Omental fat pad (tissue), 3 donors: ENCODE measurements at regions not wholly inside any gene's neighbourhood (a gene's known extent, or its start where the extent isn't known, plus 50 kb on each side); places are given as distances from the start of the nearest gene placed in this dataset. TPM values are rescaled to one million over a fixed set of nuclear protein-coding genes. Genes with fewer than 3 reads are reported as not detected.

Source experiments
- ATAC-seq: fragments of 150-250 bp; one replicate; pipeline ENCODE4 v1.9.1; 2016; ENCODE audit warnings: mild to moderate bottlenecking, moderate library complexity; ENCODE audit not compliant: low FRiP score
- DNase-seq: peaks from one replicate; pipeline ENCODE4 v3.0.0-alpha.2; 2019; ENCODE audit warnings: low spot score
- small RNA-seq: library from RNA; depleted of rRNA; stranded (forward); fragments of <200 nt; gene quantifications from one replicate; pipeline ENCODE3, GENCODE V24; 2016
- TF ChIP-seq, protein P1 (sequence below), 3 donors: fragments of 450-650 bp; IDR thresholded peaks; one replicate each; pipeline ENCODE4 v1.5.1; 2016 to 2017; ENCODE audit warnings: antibody characterized with exemption in 3 of 3, mild to moderate bottlenecking in 3 of 3, moderate library complexity in 2 of 3

DNA sequence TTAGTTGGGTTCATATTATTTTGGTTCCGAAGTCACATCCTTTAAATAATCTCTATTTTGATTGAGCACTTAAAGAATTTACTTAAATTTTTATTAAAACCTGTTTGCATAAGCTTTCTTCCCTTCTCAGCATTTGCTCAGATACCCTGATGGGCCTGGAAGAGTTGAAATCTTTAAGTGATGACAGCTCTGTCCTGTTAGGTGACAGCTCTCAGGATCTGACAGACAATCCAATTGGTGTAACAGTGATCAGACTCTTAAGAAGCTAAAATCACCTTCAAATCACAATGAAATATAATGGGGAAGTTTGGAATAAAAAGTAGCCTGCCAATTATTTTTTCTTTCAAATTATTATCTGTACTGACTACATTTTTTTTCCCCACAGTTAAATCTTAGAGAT is 284.4 kb downstream of the LMO7 start:
- TF ChIP-seq, protein P1, sequence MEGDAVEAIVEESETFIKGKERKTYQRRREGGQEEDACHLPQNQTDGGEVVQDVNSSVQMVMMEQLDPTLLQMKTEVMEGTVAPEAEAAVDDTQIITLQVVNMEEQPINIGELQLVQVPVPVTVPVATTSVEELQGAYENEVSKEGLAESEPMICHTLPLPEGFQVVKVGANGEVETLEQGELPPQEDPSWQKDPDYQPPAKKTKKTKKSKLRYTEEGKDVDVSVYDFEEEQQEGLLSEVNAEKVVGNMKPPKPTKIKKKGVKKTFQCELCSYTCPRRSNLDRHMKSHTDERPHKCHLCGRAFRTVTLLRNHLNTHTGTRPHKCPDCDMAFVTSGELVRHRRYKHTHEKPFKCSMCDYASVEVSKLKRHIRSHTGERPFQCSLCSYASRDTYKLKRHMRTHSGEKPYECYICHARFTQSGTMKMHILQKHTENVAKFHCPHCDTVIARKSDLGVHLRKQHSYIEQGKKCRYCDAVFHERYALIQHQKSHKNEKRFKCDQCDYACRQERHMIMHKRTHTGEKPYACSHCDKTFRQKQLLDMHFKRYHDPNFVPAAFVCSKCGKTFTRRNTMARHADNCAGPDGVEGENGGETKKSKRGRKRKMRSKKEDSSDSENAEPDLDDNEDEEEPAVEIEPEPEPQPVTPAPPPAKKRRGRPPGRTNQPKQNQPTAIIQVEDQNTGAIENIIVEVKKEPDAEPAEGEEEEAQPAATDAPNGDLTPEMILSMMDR (IDR thresholded peaks at IDR 0.05), result no peak
- no peak for ATAC-seq
- DNase-seq, result no peak

DNA sequence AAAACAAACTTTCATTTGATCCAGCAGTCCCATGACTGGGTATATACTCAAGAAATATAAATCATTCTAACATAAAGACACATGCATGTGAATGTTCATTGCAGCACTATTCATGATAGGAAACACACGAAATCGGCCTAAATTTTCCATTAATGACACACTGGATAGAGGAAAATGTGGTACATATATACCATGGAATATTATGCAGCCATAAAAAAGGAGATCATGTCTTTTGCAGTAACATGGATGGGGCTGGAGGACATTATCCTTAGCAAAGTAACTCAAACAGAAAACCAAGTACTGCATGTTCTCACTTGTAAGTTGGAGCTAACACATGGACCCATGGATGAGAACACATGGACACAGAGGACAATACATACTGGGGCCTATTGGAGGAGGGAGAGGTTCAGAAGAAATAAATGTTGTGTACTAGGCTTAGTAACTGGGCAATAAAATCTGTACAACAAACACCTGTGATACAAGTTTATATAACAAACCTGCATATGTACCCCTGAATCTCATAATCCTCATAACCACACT is 283.6 kb downstream of the LMO7 start:
- ATAC-seq (no peak), DNase-seq (no peak)
- TF ChIP-seq, protein P1 (IDR thresholded peaks at IDR 0.05), result no peak

DNA sequence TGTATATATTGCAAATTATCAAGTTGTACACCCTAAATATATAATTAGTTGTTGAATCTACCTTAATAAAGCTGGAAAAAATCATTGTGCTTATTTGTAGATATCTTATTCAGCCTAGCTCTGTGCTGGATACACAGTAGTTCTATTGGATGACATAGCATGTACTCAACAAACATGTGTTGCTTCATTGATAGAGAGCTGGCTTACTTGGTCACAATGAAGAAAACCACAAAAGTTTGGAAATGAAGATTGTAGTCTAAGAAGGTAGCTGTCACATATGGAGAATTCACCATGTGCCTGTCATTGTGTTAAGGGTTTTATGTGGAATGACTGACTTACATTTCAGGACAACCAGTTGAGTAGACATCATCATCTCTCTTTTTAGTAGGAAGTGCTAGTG is 278.9 kb downstream of the LMO7 start:
- ATAC-seq, result no peak
- DNase-seq, result no peak
- TF ChIP-seq, protein P1 (IDR thresholded peaks at IDR 0.05), result no peak

DNA sequence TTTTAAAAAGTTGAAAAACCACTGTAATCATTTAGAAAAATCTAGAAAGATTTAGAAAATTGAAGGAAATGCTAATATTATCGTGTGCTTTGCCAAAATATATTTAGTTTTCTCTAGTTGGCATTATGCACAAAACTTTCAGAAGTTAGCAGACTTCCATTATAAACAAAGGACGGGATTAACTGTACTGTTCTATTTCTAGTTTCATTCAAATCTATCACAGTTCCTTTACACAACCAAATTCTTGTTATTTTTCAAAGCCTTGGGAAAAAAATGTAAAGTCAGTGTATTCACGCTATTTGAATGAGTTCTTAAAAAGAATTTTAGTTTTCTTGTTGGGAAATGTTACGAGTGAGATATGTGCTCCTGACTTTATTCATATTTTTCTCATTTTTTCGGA is 277.8 kb downstream of the LMO7 start:
- no peak for DNase-seq
- ATAC-seq, result no peak
- TF ChIP-seq, protein P1 (IDR thresholded peaks at IDR 0.05), result no peak

DNA sequence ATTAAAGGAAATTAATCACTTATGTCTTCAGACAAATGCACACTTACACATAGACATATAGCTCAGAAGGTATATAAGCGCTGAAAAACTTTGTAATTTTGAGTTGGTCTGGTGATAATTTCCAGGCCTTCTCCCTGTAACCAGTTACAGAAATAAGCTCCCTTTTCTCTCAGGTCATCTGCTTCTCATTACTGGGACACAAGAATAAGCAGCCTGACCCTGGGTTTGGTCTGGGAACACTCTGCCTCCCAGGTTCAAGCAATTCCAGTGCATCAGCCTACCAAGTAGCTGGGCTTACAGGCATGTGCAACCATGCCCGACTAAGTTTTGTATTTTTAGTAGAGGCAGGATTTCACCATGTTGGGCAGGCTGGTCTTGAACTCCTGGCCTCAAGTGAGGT is 274.5 kb downstream of the LMO7 start:
- TF ChIP-seq, protein P1 (IDR thresholded peaks at IDR 0.05), result no peak
- ATAC-seq (no peak), DNase-seq (no peak)

Small RNAs in the stretch of these regions (small RNA-seq; reads per million reads assigned to genes)
- not detected for gene RN7SL571P
